ENCODE measurements at regions not wholly inside any gene's neighbourhood (a gene's known extent, or its start where the extent isn't known, plus 50 kb on each side); places are given as distances from the start of the nearest gene placed in this dataset.
A peak's percentile ranks its signal among the peaks of the same experiment; 100 is the strongest.

- no peak for ATAC-seq
- H3K9me3 ChIP-seq: peaks cover 0 to 8% (median 0%) of the 10 kb centered on the region in 11 donors
- TF ChIP-seq CTCF (IDR thresholded peaks at IDR 0.05): no peak
- WGBS, 2 donors: 96 to 99% methylated on average over 2 of the region's 2 CpGs
- H3K27me3 ChIP-seq: no peaks in the 10 kb centered on the region
- H3K4me1 ChIP-seq: peaks cover 0 to 4% (median 0%) of the 10 kb centered on the region in 9 donors
- no peak overlapping the region for H3K4me3 ChIP-seq
- H3K36me3 ChIP-seq: no peaks in the 10 kb centered on the region
- intact Hi-C loops (cut with DNase I): loop anchor here in 4 of 10 donors (10.0 kb wide), 5 partner anchors 67 to 477 kb away; no protein-coding TSS in a partner anchor
- no peak overlapping the region for H3K27ac ChIP-seq
- no peak for DNase-seq
Measured at GRCh38 chr11:122028036-122028435, 88.0 kb downstream of the BLID start.

GRCh38 chr11:122025757-122026156 is 90.3 kb downstream of the BLID start:
- H3K36me3 ChIP-seq: no peaks in the 10 kb centered on the region
- no peak for TF ChIP-seq CTCF (IDR thresholded peaks at IDR 0.05)
- H3K27me3 ChIP-seq: no peaks in the 10 kb centered on the region
- peaks cover 0 to 8% (median 0%) of the 10 kb centered on the region in 11 donors for H3K9me3 ChIP-seq
- peaks cover 0 to 3% (median 0%) of the 10 kb centered on the region in 9 donors for H3K4me1 ChIP-seq
- 92 to 95% methylated on average over 12 of the region's 12 CpGs for WGBS, 2 donors
- ATAC-seq (no peak), DNase-seq (no peak)
- intact Hi-C loops (cut with DNase I): loop anchor here in 4 of 10 donors (10.0 kb wide), 5 partner anchors 69 to 479 kb away; no protein-coding TSS in a partner anchor
- no peak overlapping the region for H3K27ac ChIP-seq
- H3K4me3 ChIP-seq: no peak overlapping the region

GRCh38 chr11:122024278-122024677 is 91.7 kb downstream of the BLID start:
- Histone ChIP-seq H3K27ac (no peak overlapping the region), H3K9me3 (peaks cover 0 to under 1% (median 0%) of the 10 kb centered on the region in 11 donors), H3K4me3 (no peak overlapping the region), H3K27me3 (no peaks in the 10 kb centered on the region), H3K36me3 (no peaks in the 10 kb centered on the region), H3K4me1 (no peaks in the 10 kb centered on the region)
- no peak for ATAC-seq
- intact Hi-C loops (cut with DNase I): loop anchor here in 8 of 10 donors (5.0 to 10.0 kb wide), 11 partner anchors 63 to 483 kb away; no protein-coding TSS in a partner anchor
- no peak for TF ChIP-seq CTCF (IDR thresholded peaks at IDR 0.05)
- WGBS, 2 donors: 63 to 73% methylated on average over 3 of the region's 3 CpGs
- DNase-seq: no peak

- no peak overlapping the region for H3K4me3 ChIP-seq
- WGBS, 2 donors: 83 to 89% methylated on average over 8 of the region's 8 CpGs
- no peaks in the 10 kb centered on the region for H3K36me3 ChIP-seq
- no peak overlapping the region for H3K27ac ChIP-seq
- H3K4me1 ChIP-seq: no peaks in the 10 kb centered on the region
- H3K9me3 ChIP-seq: no peaks in the 10 kb centered on the region
- H3K27me3 ChIP-seq: no peaks in the 10 kb centered on the region
- peak in 4 of 9 donors; percentile 14 to 25 (median 17) for TF ChIP-seq CTCF (IDR thresholded peaks at IDR 0.05)
- DNase-seq: no peak
- intact Hi-C loops (cut with DNase I): loop anchor here in 8 of 10 donors (5.0 to 10.0 kb wide), 11 partner anchors 64 to 484 kb away; no protein-coding TSS in a partner anchor
- ATAC-seq: no peak
Measured at GRCh38 chr11:122023614-122024250, 92.3 kb downstream of the BLID start.

Data from heart right ventricle (tissue), 16 donors.